ENCODE measurements at regions not wholly inside any gene's neighbourhood (a gene's known extent, or its start where the extent isn't known, plus 50 kb on each side); places are given as distances from the start of the nearest gene placed in this dataset.

- DNase-seq = no peak
- Mint-ChIP-seq H3K36me3 (ENCODE audit: low read depth) (no peaks in the 10 kb centered on the region), H3K9me3 (no peaks in the 10 kb centered on the region), H3K27me3 (ENCODE audit: insufficient read depth) (no peaks in the 10 kb centered on the region), H3K4me1 (peaks cover 11% of the 10 kb centered on the region), H3K4me3 (no peak overlapping the region), H3K27ac (no peak overlapping the region)
- no peak for TF ChIP-seq CTCF (conservative IDR thresholded peaks at IDR 0.05)
- no peak overlapping the region for H3K4me3 ChIP-seq (ENCODE audit: low read length)
- H3K27me3 ChIP-seq (ENCODE audit: control insufficient read depth, insufficient read depth, low read length, poor library complexity, severe bottlenecking) = no peaks in the 10 kb centered on the region
- H3K9ac ChIP-seq (ENCODE audit: extremely low read depth, low read length, poor library complexity, severe bottlenecking) = no peak overlapping the region
- peaks cover 4% of the 10 kb centered on the region for H3K4me1 ChIP-seq (ENCODE audit: control insufficient read depth, insufficient read depth, low read length)
- H3K36me3 ChIP-seq (ENCODE audit: control insufficient read depth, insufficient read depth, low read length) = no peaks in the 10 kb centered on the region
- H3K27ac ChIP-seq (ENCODE audit: low read depth, low read length) = no peak overlapping the region
- H3K9me3 ChIP-seq (ENCODE audit: control insufficient read depth, low read length) = no peaks in the 10 kb centered on the region
- WGBS, 2 experiments (ENCODE audit: insufficient coverage in 1 of 2, insufficient read length in 1 of 2) = 92 to 100% methylated on average over 3 to 4 of the region's 4 CpGs
These were observed 1096.6 kb downstream of the BCL11B start for GRCh38 chr14:98175436-98175835.

GRCh38 chr14:98175881-98176280 is 1096.1 kb downstream of the BCL11B start:
- no peak for TF ChIP-seq CTCF (conservative IDR thresholded peaks at IDR 0.05)
- H3K36me3 Mint-ChIP-seq (ENCODE audit: low read depth) = no peaks in the 10 kb centered on the region
- H3K9me3 ChIP-seq (ENCODE audit: control insufficient read depth, low read length) = no peaks in the 10 kb centered on the region
- DNase-seq = no peak
- peaks cover 8% of the 10 kb centered on the region for H3K4me1 Mint-ChIP-seq
- H3K4me3 Mint-ChIP-seq = no peak overlapping the region
- H3K9ac ChIP-seq (ENCODE audit: extremely low read depth, low read length, poor library complexity, severe bottlenecking) = no peak overlapping the region
- H3K27ac ChIP-seq (ENCODE audit: low read depth, low read length) = no peak overlapping the region
- H3K4me3 ChIP-seq (ENCODE audit: low read length) = no peak overlapping the region
- H3K4me1 ChIP-seq (ENCODE audit: control insufficient read depth, insufficient read depth, low read length) = peaks cover 4% of the 10 kb centered on the region
- H3K27ac Mint-ChIP-seq = no peak overlapping the region
- H3K27me3 ChIP-seq (ENCODE audit: control insufficient read depth, insufficient read depth, low read length, poor library complexity, severe bottlenecking) = no peaks in the 10 kb centered on the region
- no peaks in the 10 kb centered on the region for H3K36me3 ChIP-seq (ENCODE audit: control insufficient read depth, insufficient read depth, low read length)
- H3K27me3 Mint-ChIP-seq (ENCODE audit: insufficient read depth) = no peaks in the 10 kb centered on the region
- whole genome bisulfite sequencing, 2 experiments (ENCODE audit: insufficient coverage in 1 of 2, insufficient read length in 1 of 2) = 94 to 96% methylated on average over 4 to 5 of the region's 5 CpGs
- no peaks in the 10 kb centered on the region for H3K9me3 Mint-ChIP-seq

GRCh38 chr14:98176892-98177291 is 1095.1 kb downstream of the BCL11B start:
- no peaks in the 10 kb centered on the region for H3K9me3 ChIP-seq (ENCODE audit: control insufficient read depth, low read length)
- no peaks in the 10 kb centered on the region for H3K36me3 Mint-ChIP-seq (ENCODE audit: low read depth)
- H3K27ac ChIP-seq (ENCODE audit: low read depth, low read length) = no peak overlapping the region
- 94 to 100% methylated on average over 1 to 3 of the region's 3 CpGs for WGBS, 2 experiments (ENCODE audit: insufficient coverage in 1 of 2, insufficient read length in 1 of 2)
- H3K27ac Mint-ChIP-seq = no peak overlapping the region
- peaks cover 4% of the 10 kb centered on the region for H3K4me1 ChIP-seq (ENCODE audit: control insufficient read depth, insufficient read depth, low read length)
- no peak overlapping the region for H3K4me3 Mint-ChIP-seq
- H3K4me1 Mint-ChIP-seq = peaks cover 8% of the 10 kb centered on the region
- H3K4me3 ChIP-seq (ENCODE audit: low read length) = no peak overlapping the region
- no peaks in the 10 kb centered on the region for H3K36me3 ChIP-seq (ENCODE audit: control insufficient read depth, insufficient read depth, low read length)
- H3K27me3 ChIP-seq (ENCODE audit: control insufficient read depth, insufficient read depth, low read length, poor library complexity, severe bottlenecking) = no peaks in the 10 kb centered on the region
- no peak for DNase-seq
- no peaks in the 10 kb centered on the region for H3K27me3 Mint-ChIP-seq (ENCODE audit: insufficient read depth)
- no peaks in the 10 kb centered on the region for H3K9me3 Mint-ChIP-seq
- no peak for TF ChIP-seq CTCF (conservative IDR thresholded peaks at IDR 0.05)
- no peak overlapping the region for H3K9ac ChIP-seq (ENCODE audit: extremely low read depth, low read length, poor library complexity, severe bottlenecking)

All from endodermal cell (in vitro differentiated cells).